Upper lobe of left lung (tissue), 4 donors: ENCODE measurements at regions not wholly inside any gene's neighbourhood (a gene's known extent, or its start where the extent isn't known, plus 50 kb on each side); places are given as distances from the start of the nearest gene placed in this dataset.

ENCODE experiments used
- CTCF ChIP-seq, 6 experiments: fragments of 450-650 bp in 4 of 6; fragments of 200-600 bp in 2 of 6; sonication (generic) in 2 of 6; IDR thresholded peaks; one replicate each; pipeline ENCODE4 v1.5.1; 2016 to 2019; ENCODE audit warnings: antibody characterized with exemption in 6 of 6
- POLR2A ChIP-seq, 4 donors: fragments of 450-650 bp; IDR thresholded peaks; one replicate each; pipeline ENCODE4 v1.5.1; 2016 to 2017; ENCODE audit warnings: antibody characterized with exemption in 4 of 4, mild to moderate bottlenecking in 2 of 4

- TF ChIP-seq CTCF (IDR thresholded peaks at IDR 0.05) (no peak), POLR2A (IDR thresholded peaks at IDR 0.05) (no peak)
Measured at GRCh38 chr9:742914-743589, 98.4 kb upstream of the DMRT1 start.
